Mucosa of gallbladder (tissue), 1 donor: ENCODE measurements at regions not wholly inside any gene's neighbourhood (a gene's known extent, or its start where the extent isn't known, plus 50 kb on each side); places are given as distances from the start of the nearest gene placed in this dataset.

Experiments used
- DNase-seq: peaks from one replicate; pipeline ENCODE4 v3.0.0-alpha.2; 2020; ENCODE audit warnings: low spot score
- donor health status: DM: no; HTN: no; CAD: no.

- no peak for DNase-seq
Observed at GRCh38 chr13:106433066-106433465, 102.4 kb downstream of the EFNB2 start.

DNA sequence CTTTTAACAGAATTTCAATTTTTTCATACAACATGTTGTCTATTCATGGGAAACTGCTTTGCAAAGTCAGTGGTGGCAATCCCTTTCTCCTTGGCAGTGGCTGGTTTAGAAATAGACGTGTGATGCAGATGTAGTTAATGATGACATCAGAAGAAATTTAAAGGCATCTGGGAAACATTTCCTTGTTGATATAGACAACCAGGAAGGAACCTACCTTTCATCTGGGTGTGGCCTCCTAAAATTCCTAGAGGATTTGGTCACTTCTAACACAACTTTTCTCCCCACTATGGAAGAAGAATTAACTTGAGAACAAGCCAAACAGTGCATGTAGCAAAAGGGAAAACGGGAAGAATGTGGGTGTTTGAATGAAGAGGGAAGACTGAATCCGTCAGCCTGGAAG, 102.8 kb downstream of the EFNB2 start:
- no peak for DNase-seq

GRCh38 chr13:106426909-106427308, 108.6 kb downstream of the EFNB2 start:
- DNase-seq: no peak

DNA sequence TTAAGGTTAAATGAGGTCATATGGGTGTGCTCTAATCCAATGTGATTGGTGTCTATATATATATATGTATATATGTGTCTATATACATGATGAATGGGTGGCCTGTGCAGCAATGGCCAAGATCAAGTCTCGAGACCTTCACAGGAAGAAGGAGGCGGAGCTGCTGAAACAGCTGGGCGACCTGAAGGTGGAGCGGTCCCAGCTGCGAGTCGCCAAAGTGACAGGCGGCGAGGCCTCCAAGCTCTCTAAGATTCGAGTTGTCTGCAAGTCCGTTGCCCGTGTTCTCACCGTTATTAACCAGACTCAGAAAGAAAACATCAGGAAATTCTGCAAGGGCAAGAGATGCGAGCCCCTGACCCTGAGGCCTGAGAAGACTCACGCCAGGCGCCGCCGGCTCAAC, 109.8 kb downstream of the EFNB2 start:
- no peak for DNase-seq

GRCh38 chr13:106424805-106425204, 110.7 kb downstream of the EFNB2 start:
- no peak for DNase-seq

- no peak for DNase-seq
Observed at GRCh38 chr13:106423530-106423929, 111.9 kb downstream of the EFNB2 start.

- DNase-seq: no peak
Observed at GRCh38 chr13:106418556-106418955, 116.9 kb downstream of the EFNB2 start.

DNA sequence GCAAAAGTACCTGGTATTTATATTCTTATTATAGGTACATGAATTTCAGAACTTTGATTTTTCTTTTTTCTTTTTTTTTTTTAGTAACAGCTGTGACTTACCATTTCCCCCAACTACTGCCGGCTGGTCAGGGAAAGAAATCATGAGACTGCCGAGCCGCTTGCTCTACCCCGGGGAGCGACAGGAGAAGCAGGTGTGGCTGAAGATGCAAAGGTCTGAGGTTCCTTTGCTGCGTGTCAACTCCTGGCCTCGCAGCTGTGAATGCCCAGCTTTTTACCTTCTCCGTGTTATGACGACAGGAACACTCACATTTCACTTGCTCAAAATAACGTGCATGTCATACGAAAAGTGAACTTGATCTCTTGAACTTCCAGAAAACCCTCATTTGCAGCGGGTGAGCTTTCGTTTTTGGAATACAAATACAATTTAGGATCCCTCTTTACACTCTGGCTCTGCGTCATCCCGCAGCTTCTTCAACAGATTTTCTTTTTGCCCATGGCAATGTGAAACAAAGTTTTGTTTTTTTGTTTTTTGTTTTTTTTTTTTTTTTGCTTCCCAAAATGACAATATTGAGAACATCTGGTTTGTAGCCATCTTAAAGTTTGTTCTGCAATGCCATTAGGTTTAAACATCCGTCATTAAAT, 117.9 kb downstream of the EFNB2 start:
- DNase-seq: no peak

DNA sequence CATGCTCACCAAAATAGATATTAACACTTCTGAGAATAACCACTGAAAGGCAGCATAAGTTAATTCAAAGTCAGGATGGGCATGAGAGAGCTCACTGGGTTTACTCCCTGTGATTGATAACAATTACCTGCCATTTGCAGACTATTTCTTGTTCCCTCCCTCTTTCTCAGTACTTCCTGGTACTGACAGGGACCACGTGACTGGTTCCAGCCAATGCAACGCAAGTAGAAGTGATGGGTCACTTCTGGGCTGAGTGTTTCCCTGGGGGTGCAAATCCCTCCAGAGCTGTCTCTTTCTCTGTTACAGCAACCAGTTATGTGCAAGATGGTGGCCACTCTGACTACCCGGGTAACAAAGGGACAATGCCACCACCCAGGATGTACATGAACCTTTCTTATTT, 118.8 kb downstream of the EFNB2 start:
- no peak for DNase-seq

- no peak for DNase-seq
Observed at GRCh38 chr13:106415971-106416370, 119.5 kb downstream of the EFNB2 start.

DNA sequence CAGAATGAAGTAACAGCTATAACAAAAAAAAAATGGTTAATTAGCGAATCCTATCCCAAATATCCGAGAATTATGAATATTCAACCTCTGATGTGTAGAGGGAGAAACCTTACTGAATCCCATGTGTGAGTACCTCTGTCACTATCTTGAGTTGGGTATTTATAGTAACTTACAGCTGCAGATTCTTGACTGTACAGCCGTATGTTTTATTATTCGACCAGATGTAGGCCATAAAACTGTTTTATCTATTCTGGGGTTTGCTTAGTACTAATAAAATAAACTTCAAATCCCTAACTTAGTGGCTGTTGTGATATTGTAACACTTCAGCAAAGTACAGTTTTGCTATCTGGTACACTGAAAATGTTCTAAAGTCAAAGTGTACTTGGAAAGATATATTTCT, 120.0 kb downstream of the EFNB2 start:
- DNase-seq: no peak

DNA sequence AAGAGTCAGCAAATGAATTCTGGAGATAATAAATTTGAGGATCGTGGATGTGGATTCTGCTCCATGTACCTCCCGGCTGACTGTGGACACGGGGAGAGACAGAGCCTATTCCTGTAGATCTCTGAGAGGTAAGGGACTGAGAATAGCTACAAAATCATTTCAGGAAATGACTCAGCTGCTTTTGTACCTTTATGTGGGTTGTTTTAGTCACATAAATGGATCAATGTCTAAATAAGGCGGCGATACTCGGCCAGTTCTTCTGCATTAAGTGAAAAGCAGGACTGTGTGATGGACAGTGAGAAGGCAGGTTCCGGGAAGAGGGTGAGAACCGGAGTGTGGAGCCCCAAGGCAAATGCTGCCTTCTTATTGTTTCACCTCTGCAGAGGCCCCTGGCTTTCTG, 128.1 kb downstream of the EFNB2 start:
- DNase-seq: no peak

DNA sequence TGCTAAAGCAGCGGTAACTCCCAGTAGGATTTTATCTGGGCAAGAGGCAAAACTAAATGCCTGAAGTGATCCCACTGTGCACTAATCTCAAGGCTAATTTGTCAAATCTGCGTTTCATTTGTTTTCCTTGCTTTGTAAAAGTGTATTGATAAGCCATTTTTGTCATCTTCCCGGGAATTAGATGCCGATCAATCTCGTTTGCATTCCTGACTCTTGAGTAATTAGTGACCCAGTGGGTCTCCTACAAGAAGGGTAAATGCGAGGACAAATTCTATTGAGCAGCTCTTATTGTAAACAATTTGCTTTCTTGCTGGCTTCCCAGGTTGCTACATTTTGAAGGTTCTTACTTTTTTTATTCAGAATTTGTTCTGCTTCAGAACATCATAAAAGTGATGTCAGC, 129.7 kb downstream of the EFNB2 start:
- no peak for DNase-seq

DNA sequence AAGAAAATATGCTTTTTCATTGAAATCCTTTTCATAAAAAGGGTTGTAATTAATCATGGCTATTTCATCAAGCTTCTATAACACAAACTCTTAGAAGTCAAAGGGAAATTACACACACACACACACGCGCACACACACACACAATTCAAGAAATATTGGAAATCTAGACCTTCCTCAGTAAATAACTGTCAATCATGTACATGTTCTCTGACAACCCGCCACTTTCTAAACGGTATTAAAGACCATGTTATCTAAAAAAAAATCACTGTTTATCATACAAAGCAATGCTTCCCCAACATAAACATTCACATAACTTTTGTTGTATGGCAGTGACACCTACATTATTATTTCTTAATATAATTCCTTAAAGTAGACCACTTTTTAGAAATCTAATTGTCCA, 132.2 kb downstream of the EFNB2 start:
- DNase-seq: no peak

DNA sequence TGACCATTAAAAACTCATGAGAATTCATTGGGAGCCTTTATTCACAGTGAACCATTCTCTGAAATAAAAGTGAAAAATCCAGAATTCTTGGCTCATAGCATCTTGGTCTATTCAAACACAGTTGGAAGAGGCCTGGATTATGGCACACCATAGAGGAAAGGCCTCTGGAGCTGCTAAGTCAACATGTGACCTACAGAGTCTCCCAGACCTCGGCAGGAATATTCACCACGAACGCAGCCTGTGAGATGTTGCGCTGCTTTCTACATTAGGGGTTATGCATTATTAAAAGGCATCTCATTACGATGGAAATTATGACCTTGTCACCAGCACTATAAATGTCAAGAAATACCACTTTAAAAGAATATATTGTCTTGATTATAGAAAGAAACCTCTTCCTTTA, 132.6 kb downstream of the EFNB2 start:
- no peak for DNase-seq

DNA sequence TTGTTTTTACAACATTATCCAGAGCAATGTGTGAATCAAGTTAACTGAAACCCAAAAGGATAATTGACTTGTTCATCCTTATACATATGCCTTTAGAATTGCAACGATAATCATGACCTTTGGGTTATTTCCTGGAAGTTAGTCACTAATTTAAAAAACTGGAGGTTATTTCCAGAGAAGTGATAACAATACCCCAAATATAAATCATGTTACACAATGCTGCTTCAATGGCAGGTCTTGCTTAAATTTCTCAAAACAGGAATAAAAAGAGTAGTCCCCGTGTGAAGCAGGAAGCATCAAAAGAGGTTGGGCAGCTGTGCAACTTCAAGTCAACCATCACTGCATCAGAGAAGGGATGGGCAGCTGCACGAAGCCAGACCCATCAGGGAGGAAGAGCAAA, 134.4 kb downstream of the EFNB2 start:
- DNase-seq: no peak

GRCh38 chr13:106400289-106400688, 135.2 kb downstream of the EFNB2 start:
- no peak for DNase-seq

GRCh38 chr13:106398289-106398688, 137.2 kb downstream of the EFNB2 start:
- no peak for DNase-seq

GRCh38 chr13:106393776-106394175, 141.7 kb downstream of the EFNB2 start:
- no peak for DNase-seq

DNA sequence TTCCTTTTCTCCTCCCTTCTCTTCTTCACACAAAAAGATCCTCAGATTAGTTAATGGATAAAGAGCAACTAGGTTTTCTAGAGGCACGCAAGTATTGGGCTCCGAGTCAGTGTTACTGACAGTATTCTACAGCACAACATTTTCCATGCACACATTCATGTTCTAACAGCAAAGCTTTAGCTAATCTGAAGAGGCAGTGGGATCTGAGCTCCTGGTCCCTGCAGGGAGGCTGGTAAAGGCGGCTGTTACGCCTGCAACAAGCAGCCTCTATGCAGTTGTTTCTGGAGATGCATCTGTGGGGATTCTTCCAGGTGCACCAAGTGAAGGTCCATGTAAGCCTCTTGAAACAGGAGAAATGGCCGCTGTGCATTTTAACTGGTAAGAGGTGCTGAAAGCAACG, 143.8 kb downstream of the EFNB2 start:
- no peak for DNase-seq

GRCh38 chr13:106391271-106391670, 144.2 kb downstream of the EFNB2 start:
- no peak for DNase-seq

DNA sequence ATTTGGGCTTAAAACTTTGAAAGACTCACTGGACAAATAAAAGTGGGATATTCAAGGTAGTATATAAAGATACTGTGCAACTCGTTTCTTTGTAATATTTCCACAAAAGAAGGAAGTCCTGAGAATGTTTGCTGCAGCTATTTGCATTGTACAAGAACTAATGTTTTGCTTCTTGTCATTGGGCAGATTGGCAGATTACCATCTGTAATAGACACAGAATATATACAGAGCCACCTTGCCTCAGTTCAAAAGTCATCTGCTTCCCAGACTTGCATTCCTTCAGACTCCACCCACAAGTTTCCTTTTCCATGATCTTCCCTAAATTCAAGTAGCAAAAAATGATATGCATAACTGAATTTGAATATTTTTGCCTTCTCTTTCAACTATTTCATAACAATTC, 145.1 kb downstream of the EFNB2 start:
- DNase-seq: no peak

- no peak for DNase-seq
Observed at GRCh38 chr13:106385654-106386053, 149.8 kb downstream of the EFNB2 start.

- no peak for DNase-seq
Observed at GRCh38 chr13:106384516-106384915, 150.9 kb downstream of the EFNB2 start.

- no peak for DNase-seq
Observed at GRCh38 chr13:106383791-106384190, 151.7 kb downstream of the EFNB2 start.
